SK-N-SH (cell line): ENCODE measurements at regions not wholly inside any gene's neighbourhood (a gene's known extent, or its start where the extent isn't known, plus 50 kb on each side); places are given as distances from the start of the nearest gene placed in this dataset.

Experiments used
- CTCF ChIA-PET: fragments of 300-600, 350-600 bp; formaldehyde crosslinking; extraction: SDS; loops from one replicate; lab custom pipeline; 2021; lab: Yijun Ruan, JAX
- POLR2A ChIA-PET: fragments of 350-600 bp; sonication (Branson Sonifier 250); formaldehyde crosslinking; extraction: SDS; loops from one replicate; lab custom pipeline; 2020; ENCODE audit warnings: antibody characterized with exemption, inconsistent platforms; lab: Yijun Ruan, JAX
- DNase-seq: peaks from one replicate; pipeline ENCODE4 v3.0.0; 2012
- H2AFZ ChIP-seq: fragments of 200-600 bp; sonication (generic); 2 replicates; pipeline ENCODE4 v1.8.1; 2016; ENCODE audit warnings: antibody characterized with exemption, mild to moderate bottlenecking, low read depth
- H3F3A ChIP-seq: fragments of 200-600 bp; sonication (generic); replicated peaks from 2 replicates; pipeline ENCODE3; 2016; ENCODE audit warnings: antibody characterized with exemption, mild to moderate bottlenecking; ENCODE audit not compliant: insufficient read depth
- H3K27ac ChIP-seq, 2 experiments: fragments of 200-500 bp in 1 of 2; fragments of 200-600 bp in 1 of 2; sonication (Bioruptor generic) in 1 of 2; sonication (generic), shearing (Covaris generic) in 1 of 2; 2 replicates each; pipeline versions ENCODE4 v1.5.1 to v1.6.1; 2014 to 2016; ENCODE audit warnings: low read depth in 2 of 2, inconsistent platforms in 1 of 2, low read length in 1 of 2, mild to moderate bottlenecking in 1 of 2, mixed read lengths in 1 of 2
- H3K27me3 ChIP-seq: fragments of 200-600 bp; sonication (generic), shearing (Covaris generic); 2 replicates; pipeline ENCODE4 v1.6.1; 2016; ENCODE audit warnings: mixed run types; ENCODE audit not compliant: insufficient read depth
- H3K36me3 ChIP-seq, 2 experiments: fragments of 200-500 bp in 1 of 2; fragments of 200-600 bp in 1 of 2; sonication (Bioruptor generic) in 1 of 2; sonication (generic) in 1 of 2; replicated peaks in 1 of 2; 2 replicates each; pipeline versions ENCODE3 to v1.5.1; 2014 to 2016; ENCODE audit warnings: low read length in 1 of 2, mild to moderate bottlenecking in 1 of 2; ENCODE audit not compliant: insufficient read depth in 2 of 2, control insufficient read depth in 1 of 2
- H3K4me1 ChIP-seq, 2 experiments: fragments of 200-500 bp in 1 of 2; fragments of 200-600 bp in 1 of 2; sonication (Bioruptor generic) in 1 of 2; sonication (generic), shearing (Covaris generic) in 1 of 2; 2 replicates each; pipeline versions ENCODE4 v1.5.1 to v1.6.1; 2014 to 2016; ENCODE audit warnings: low read depth in 1 of 2, low read length in 1 of 2, mixed run types in 1 of 2; ENCODE audit not compliant: insufficient read depth in 2 of 2, control insufficient read depth in 1 of 2
- H3K4me2 ChIP-seq: fragments of 200-600 bp; sonication (generic), shearing (Covaris generic); 2 replicates; pipeline ENCODE4 v1.6.1; 2017; ENCODE audit warnings: mixed run types
- H3K4me3 ChIP-seq, 2 experiments: fragments of 200-500 bp in 1 of 2; fragments of 200-600 bp in 1 of 2; sonication (Bioruptor generic) in 1 of 2; sonication (generic), shearing (Covaris generic) in 1 of 2; 2 replicates each; pipeline versions ENCODE4 v1.5.1 to v1.8.1; 2014 to 2016; ENCODE audit warnings: low read depth in 2 of 2, inconsistent platforms in 1 of 2, low read length in 1 of 2, mild to moderate bottlenecking in 1 of 2, mixed read lengths in 1 of 2, moderate library complexity in 1 of 2
- H3K79me2 ChIP-seq: fragments of 200-600 bp; sonication (generic); 2 replicates; pipeline ENCODE4 v1.8.1; 2017; ENCODE audit warnings: mild to moderate bottlenecking; ENCODE audit not compliant: insufficient read depth
- H3K9ac ChIP-seq: fragments of 200-600 bp; sonication (generic); 2 replicates; pipeline ENCODE4 v1.6.1; 2017; ENCODE audit warnings: mixed run types
- H3K9me2 ChIP-seq: fragments of 200-600 bp; sonication (generic); 2 replicates; pipeline ENCODE4 v1.6.1; 2017; ENCODE audit warnings: mixed run types
- H3K9me3 ChIP-seq: fragments of 200-600 bp; sonication (generic); 2 replicates; pipeline ENCODE4 v1.6.1; 2017; ENCODE audit warnings: mixed run types, mild to moderate bottlenecking, moderate library complexity
- H4K20me1 ChIP-seq: fragments of 200-600 bp; sonication (generic); 2 replicates; pipeline ENCODE4 v1.6.1; 2017; ENCODE audit warnings: mild to moderate bottlenecking, mixed run types; ENCODE audit not compliant: insufficient read depth
- CHD2 ChIP-seq: fragments of 150-350 bp; IDR thresholded peaks from 2 replicates; pipeline ENCODE4 v1.6.1; 2018; ENCODE audit warnings: low read length; ENCODE audit not compliant: partially characterized antibody
- ELF1 ChIP-seq: IDR thresholded peaks from 2 replicates; pipeline ENCODE4 v1.4.0; 2012
- EZH2phosphoT487 ChIP-seq: fragments of 200-600 bp; sonication (generic); IDR thresholded peaks from 2 replicates; pipeline ENCODE4 v1.6.1; 2017; ENCODE audit warnings: low read depth, mixed run types, mild to moderate bottlenecking, antibody characterized with exemption, moderate library complexity, borderline replicate concordance
- FOSL2 ChIP-seq: IDR thresholded peaks from 2 replicates; pipeline ENCODE4 v1.4.0; 2012; ENCODE audit warnings: low read depth, mild to moderate bottlenecking, moderate library complexity, borderline replicate concordance
- GABPA ChIP-seq: IDR thresholded peaks from 2 replicates; pipeline ENCODE4 v1.4.0; 2012; ENCODE audit warnings: low read depth, mild to moderate bottlenecking
- GATA2 ChIP-seq: sonication (generic); formaldehyde crosslinking; IDR thresholded peaks from 2 replicates; pipeline ENCODE4 v1.5.0; 2020; ENCODE audit warnings: mild to moderate bottlenecking, missing genetic modification reagents
- JUND ChIP-seq: IDR thresholded peaks from 2 replicates; pipeline ENCODE4 v1.4.0; 2012
- MEF2A ChIP-seq: IDR thresholded peaks from 2 replicates; pipeline ENCODE4 v1.4.0; 2012; ENCODE audit warnings: low read depth, borderline replicate concordance
- NFIC ChIP-seq: IDR thresholded peaks from 2 replicates; pipeline ENCODE4 v1.4.0; 2012; ENCODE audit warnings: borderline replicate concordance
- RAD21 ChIP-seq: IDR thresholded peaks from 2 replicates; pipeline ENCODE4 v1.6.1; 2012; ENCODE audit warnings: mild to moderate bottlenecking, low read length
- RCOR1 ChIP-seq: fragments of 150-350 bp; IDR thresholded peaks from 2 replicates; pipeline ENCODE4 v1.6.1; 2017; ENCODE audit warnings: antibody characterized with exemption, low read length
- RFX5 ChIP-seq: IDR thresholded peaks from 2 replicates; pipeline ENCODE4 v1.6.1; 2012; ENCODE audit warnings: mild to moderate bottlenecking, improper control_type of control experiment, low read length
- RXRA ChIP-seq: IDR thresholded peaks from 2 replicates; pipeline ENCODE4 v1.4.0; 2012; ENCODE audit warnings: low read depth, mild to moderate bottlenecking, borderline replicate concordance
- SIN3A ChIP-seq: IDR thresholded peaks from 2 replicates; pipeline ENCODE4 v1.6.1; 2012; ENCODE audit warnings: low read depth, mild to moderate bottlenecking, low read length, moderate library complexity, borderline replicate concordance
- TAF1 ChIP-seq: IDR thresholded peaks from 2 replicates; pipeline ENCODE4 v1.6.1; 2012; ENCODE audit warnings: low read depth, mild to moderate bottlenecking, low read length, moderate library complexity, borderline replicate concordance
- YY1 ChIP-seq: IDR thresholded peaks from 2 replicates; pipeline ENCODE4 v1.4.0; 2012; ENCODE audit warnings: low read depth, mild to moderate bottlenecking
- WGBS: methylation state at CpG from one replicate; pipeline ENCODE4 v1.1.6; 2017; ENCODE audit warnings: low lambda C conversion rate; 5-methylcytosine and 5-hydroxymethylcytosine counted together
- TF ChIP-seq, protein P1 (sequence below): IDR thresholded peaks from 2 replicates; pipeline ENCODE4; 2012
- TF ChIP-seq, protein P2 (sequence below): fragments of 200-600 bp; sonication (generic); IDR thresholded peaks from 2 replicates; pipeline ENCODE4 v1.6.1; 2017; ENCODE audit warnings: antibody characterized with exemption, mild to moderate bottlenecking, moderate library complexity
- TF ChIP-seq, protein P3 (sequence below): IDR thresholded peaks from 2 replicates; pipeline ENCODE4 v1.4.0; 2012; ENCODE audit warnings: low read depth
- TF ChIP-seq, protein P4 (sequence below): fragments of 150-350 bp; IDR thresholded peaks from 2 replicates; pipeline ENCODE4 v1.6.1; 2017; ENCODE audit warnings: antibody characterized with exemption, low read length, low read depth, borderline replicate concordance

DNA sequence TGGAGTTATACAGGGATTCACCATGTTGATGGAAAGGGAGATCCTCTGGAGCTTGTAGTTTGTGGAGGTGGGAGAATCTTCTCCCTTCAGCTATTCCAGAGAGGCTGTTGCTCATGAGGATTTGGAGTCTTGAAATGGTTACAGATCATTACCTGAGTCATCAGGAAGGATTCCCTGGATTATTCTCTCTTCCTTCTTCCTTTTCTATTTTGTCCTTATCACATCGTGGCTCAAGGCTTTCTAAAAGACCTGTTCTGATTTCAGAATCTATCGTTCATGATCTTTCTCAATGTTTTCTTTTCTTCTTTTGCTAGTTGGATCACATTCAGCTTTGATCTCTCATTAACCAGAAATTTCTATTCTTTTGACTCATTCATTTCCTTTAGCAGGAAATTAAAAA, 196.0 kb downstream of the KLF5 start (continued):
- TF ChIP-seq TAF1, result no peak

DNA sequence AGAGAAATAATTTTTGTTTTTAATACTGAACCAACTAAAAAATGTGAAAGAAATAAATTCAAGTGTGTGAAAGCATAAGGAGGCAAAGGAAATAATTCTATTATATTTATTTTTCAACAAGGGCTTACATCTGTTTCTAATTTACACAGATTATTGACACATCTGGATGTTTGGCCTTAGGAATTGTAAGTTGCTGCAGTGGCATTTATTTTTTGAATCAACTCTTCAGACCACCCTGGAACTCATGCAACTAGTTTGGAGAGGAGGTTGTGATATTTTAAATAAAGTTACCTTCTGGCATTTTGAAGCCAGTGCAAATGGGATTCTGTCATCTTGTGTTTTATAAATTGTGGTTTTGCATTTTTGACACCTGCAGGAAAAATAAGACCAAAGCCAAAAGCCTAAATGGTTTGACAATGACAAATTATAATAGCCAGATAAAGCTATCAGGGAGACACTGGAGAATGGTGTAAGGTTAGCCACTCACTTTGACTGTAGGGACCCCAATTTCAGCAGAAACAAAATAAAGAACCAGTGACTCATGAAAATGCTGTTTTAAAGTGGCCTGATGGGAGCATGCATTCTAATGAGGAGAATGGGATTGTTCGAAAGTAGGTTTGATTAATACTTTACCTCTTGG, 192.9 kb downstream of the KLF5 start:
- Histone ChIP-seq H3K4me2 (no peak overlapping the region), H3K79me2 (no peaks in the 10 kb centered on the region), H3K4me1 (peaks cover 0 to 6% of the 10 kb centered on the region in 2 experiments; a peak in 2 of 4 replicates), H3K9ac (no peak overlapping the region), H3K27me3 (no peaks in the 10 kb centered on the region), H3F3A (peaks cover 8% of the 10 kb centered on the region), H3K9me3 (no peaks in the 10 kb centered on the region), H3K4me3 (no peak overlapping the region), H3K9me2 (no peaks in the 10 kb centered on the region), H3K27ac (no peak overlapping the region), H3K36me3 (no peaks in the 10 kb centered on the region), H4K20me1 (no peaks in the 10 kb centered on the region), H2AFZ (no peak overlapping the region)
- no peak for DNase-seq
- 79% methylated on average over 1 of the region's 1 CpG for WGBS
- ChIA-PET POLR2A (no interaction called here), CTCF (no interaction called here)
- TF ChIP-seq ELF1 (no peak), FOSL2 (no peak), YY1 (no peak), RFX5 (no peak), RCOR1 (no peak), JUND (no peak), CHD2 (no peak), GABPA (no peak), RAD21 (no peak), NFIC (no peak), MEF2A (no peak), GATA2 (CRISPR knock-in tag) (no peak), EZH2phosphoT487 (no peak), RXRA (no peak), SIN3A (no peak)
- TF ChIP-seq, protein P1, sequence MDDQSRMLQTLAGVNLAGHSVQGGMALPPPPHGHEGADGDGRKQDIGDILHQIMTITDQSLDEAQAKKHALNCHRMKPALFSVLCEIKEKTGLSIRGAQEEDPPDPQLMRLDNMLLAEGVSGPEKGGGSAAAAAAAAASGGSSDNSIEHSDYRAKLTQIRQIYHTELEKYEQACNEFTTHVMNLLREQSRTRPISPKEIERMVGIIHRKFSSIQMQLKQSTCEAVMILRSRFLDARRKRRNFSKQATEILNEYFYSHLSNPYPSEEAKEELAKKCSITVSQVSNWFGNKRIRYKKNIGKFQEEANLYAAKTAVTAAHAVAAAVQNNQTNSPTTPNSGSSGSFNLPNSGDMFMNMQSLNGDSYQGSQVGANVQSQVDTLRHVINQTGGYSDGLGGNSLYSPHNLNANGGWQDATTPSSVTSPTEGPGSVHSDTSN, result no peak
- TF ChIP-seq, protein P2, sequence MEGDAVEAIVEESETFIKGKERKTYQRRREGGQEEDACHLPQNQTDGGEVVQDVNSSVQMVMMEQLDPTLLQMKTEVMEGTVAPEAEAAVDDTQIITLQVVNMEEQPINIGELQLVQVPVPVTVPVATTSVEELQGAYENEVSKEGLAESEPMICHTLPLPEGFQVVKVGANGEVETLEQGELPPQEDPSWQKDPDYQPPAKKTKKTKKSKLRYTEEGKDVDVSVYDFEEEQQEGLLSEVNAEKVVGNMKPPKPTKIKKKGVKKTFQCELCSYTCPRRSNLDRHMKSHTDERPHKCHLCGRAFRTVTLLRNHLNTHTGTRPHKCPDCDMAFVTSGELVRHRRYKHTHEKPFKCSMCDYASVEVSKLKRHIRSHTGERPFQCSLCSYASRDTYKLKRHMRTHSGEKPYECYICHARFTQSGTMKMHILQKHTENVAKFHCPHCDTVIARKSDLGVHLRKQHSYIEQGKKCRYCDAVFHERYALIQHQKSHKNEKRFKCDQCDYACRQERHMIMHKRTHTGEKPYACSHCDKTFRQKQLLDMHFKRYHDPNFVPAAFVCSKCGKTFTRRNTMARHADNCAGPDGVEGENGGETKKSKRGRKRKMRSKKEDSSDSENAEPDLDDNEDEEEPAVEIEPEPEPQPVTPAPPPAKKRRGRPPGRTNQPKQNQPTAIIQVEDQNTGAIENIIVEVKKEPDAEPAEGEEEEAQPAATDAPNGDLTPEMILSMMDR, result no peak
- TF ChIP-seq, protein P3, sequence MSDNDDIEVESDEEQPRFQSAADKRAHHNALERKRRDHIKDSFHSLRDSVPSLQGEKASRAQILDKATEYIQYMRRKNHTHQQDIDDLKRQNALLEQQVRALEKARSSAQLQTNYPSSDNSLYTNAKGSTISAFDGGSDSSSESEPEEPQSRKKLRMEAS, result no peak
- TF ChIP-seq, protein P4, sequence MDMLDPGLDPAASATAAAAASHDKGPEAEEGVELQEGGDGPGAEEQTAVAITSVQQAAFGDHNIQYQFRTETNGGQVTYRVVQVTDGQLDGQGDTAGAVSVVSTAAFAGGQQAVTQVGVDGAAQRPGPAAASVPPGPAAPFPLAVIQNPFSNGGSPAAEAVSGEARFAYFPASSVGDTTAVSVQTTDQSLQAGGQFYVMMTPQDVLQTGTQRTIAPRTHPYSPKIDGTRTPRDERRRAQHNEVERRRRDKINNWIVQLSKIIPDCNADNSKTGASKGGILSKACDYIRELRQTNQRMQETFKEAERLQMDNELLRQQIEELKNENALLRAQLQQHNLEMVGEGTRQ, result no peak
